Upper lobe of left lung (tissue), 6 donors: ENCODE measurements at regions not wholly inside any gene's neighbourhood (a gene's known extent, or its start where the extent isn't known, plus 50 kb on each side); places are given as distances from the start of the nearest gene placed in this dataset.
A peak's percentile ranks its signal among the peaks of the same experiment; 100 is the strongest.

Source experiments
- ATAC-seq, 2 donors: fragments of 200-7000 bp; cut with Tn5 transposase; one replicate each; pipeline ENCODE4 v1.9.1; 2022; ENCODE audit warnings: mild to moderate bottlenecking in 2 of 2, moderate library complexity in 2 of 2; ENCODE audit not compliant: low FRiP score in 2 of 2
- DNase-seq, 2 donors: peaks; one replicate each; pipeline ENCODE4 v3.0.0-alpha.2; 2019 to 2020
- H3K27ac ChIP-seq, 4 donors: fragments of 200-600 bp; sonication (generic); one replicate each; pipeline ENCODE4 v1.5.1; 2016 to 2019
- H3K27me3 ChIP-seq, 4 donors: fragments of 200-600 bp; sonication (generic); one replicate each; pipeline ENCODE4 v1.5.1; 2017 to 2019
- H3K36me3 ChIP-seq, 4 donors: fragments of 200-600 bp; sonication (generic); one replicate each; pipeline ENCODE4 v1.5.1; 2016 to 2019
- H3K4me1 ChIP-seq, 4 donors: fragments of 200-600 bp; sonication (generic); one replicate each; pipeline ENCODE4 v1.5.1; 2018 to 2019
- H3K4me3 ChIP-seq, 4 donors: fragments of 200-600 bp; sonication (generic); one replicate each; pipeline ENCODE4 v1.5.1; 2017 to 2019; ENCODE audit warnings: mild to moderate bottlenecking in 2 of 4, moderate library complexity in 1 of 4
- H3K9me3 ChIP-seq, 4 donors: fragments of 200-600 bp; sonication (generic); one replicate each; pipeline ENCODE4 v1.5.1; 2018 to 2019
- EP300 ChIP-seq, 4 donors: sonication (generic); formaldehyde crosslinking; IDR thresholded peaks; one replicate each; pipeline ENCODE4 v1.5.1; 2017; ENCODE audit warnings: antibody characterized with exemption in 4 of 4, control low read depth in 2 of 4
- POLR2A ChIP-seq, 4 donors: fragments of 450-650 bp; IDR thresholded peaks; one replicate each; pipeline ENCODE4 v1.5.1; 2016 to 2017; ENCODE audit warnings: antibody characterized with exemption in 4 of 4, mild to moderate bottlenecking in 2 of 4
- POLR2AphosphoS5 ChIP-seq, 2 donors: sonication (generic); formaldehyde crosslinking; IDR thresholded peaks; one replicate each; pipeline ENCODE4 v1.5.1; 2017; ENCODE audit warnings: antibody characterized with exemption in 2 of 2
- WGBS, 2 donors: methylation state at CpG; one replicate each; pipeline ENCODE4 v1.1.5; 2017 to 2018; 5-methylcytosine and 5-hydroxymethylcytosine counted together
- TF ChIP-seq, protein P1 (sequence below), 6 experiments: fragments of 450-650 bp in 4 of 6; fragments of 200-600 bp in 2 of 6; sonication (generic) in 2 of 6; IDR thresholded peaks; one replicate each; pipeline ENCODE4 v1.5.1; 2016 to 2019; ENCODE audit warnings: antibody characterized with exemption in 6 of 6
- donor health status: DM: no; HTN: no; CAD: no; lungs with moderate emphysema.
- donor health status: DM: no; HTN: yes; CAD: no; lungs with severe emphysema.

DNA sequence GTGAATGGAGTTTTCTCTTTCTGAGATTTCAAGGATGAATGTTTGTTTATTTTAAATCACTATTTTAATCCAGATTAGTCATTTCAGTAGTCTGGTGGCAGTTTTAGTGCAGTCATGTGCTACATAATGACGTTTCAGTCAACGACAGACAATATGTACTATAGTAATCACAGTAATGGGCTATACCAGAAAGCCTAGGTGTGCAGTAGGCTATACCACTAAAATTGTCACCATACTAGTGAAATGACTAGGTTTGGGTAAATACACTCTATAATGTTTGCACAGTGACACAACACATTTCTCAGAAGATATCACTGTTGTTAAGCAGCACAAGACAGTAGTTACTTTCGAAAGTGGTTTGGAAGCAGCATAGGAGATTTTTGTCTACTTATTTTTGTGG lies 203.1 kb downstream of the ETNK1 start:
- ATAC-seq (no peak), DNase-seq (no peak)
- 68 to 73% methylated on average over 3 of the region's 3 CpGs for WGBS, 2 donors
- H3K9me3 ChIP-seq = no peaks in the 10 kb centered on the region
- no peaks in the 10 kb centered on the region for H3K4me1 ChIP-seq
- H3K36me3 ChIP-seq = no peaks in the 10 kb centered on the region
- TF ChIP-seq POLR2AphosphoS5 (IDR thresholded peaks at IDR 0.05) = no peak
- TF ChIP-seq, protein P1, sequence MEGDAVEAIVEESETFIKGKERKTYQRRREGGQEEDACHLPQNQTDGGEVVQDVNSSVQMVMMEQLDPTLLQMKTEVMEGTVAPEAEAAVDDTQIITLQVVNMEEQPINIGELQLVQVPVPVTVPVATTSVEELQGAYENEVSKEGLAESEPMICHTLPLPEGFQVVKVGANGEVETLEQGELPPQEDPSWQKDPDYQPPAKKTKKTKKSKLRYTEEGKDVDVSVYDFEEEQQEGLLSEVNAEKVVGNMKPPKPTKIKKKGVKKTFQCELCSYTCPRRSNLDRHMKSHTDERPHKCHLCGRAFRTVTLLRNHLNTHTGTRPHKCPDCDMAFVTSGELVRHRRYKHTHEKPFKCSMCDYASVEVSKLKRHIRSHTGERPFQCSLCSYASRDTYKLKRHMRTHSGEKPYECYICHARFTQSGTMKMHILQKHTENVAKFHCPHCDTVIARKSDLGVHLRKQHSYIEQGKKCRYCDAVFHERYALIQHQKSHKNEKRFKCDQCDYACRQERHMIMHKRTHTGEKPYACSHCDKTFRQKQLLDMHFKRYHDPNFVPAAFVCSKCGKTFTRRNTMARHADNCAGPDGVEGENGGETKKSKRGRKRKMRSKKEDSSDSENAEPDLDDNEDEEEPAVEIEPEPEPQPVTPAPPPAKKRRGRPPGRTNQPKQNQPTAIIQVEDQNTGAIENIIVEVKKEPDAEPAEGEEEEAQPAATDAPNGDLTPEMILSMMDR (IDR thresholded peaks at IDR 0.05) = no peak
- no peak for TF ChIP-seq POLR2A (IDR thresholded peaks at IDR 0.05)
- TF ChIP-seq EP300 (IDR thresholded peaks at IDR 0.05) = no peak
- no peak overlapping the region for H3K4me3 ChIP-seq
- no peak overlapping the region for H3K27ac ChIP-seq
- H3K27me3 ChIP-seq = no peaks in the 10 kb centered on the region

DNA sequence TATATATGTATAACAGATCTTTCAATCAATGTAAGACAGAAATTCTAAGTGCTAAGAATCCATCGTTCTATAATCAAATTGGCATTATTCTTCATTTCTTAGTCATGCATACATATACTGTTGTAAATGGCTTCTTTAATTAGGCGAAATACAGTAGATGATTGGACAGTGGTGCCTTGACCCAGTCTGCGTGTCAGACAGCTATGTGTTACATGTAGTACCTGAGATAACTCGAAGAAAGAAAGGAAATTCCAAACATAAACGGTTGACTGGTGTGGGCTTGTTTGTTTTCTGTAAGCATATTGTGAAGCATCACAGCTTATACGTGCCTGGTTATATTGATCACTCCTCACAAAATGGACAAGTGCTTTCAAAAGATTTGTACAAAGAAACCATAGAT lies 210.5 kb downstream of the ETNK1 start:
- TF ChIP-seq POLR2A (IDR thresholded peaks at IDR 0.05) (no peak), EP300 (IDR thresholded peaks at IDR 0.05) (no peak), POLR2AphosphoS5 (IDR thresholded peaks at IDR 0.05) (no peak)
- TF ChIP-seq, protein P1 (IDR thresholded peaks at IDR 0.05) = no peak
- H3K4me3 ChIP-seq = no peak overlapping the region
- ATAC-seq (no peak), DNase-seq (no peak)
- H3K4me1 ChIP-seq = no peaks in the 10 kb centered on the region
- no peaks in the 10 kb centered on the region for H3K27me3 ChIP-seq
- no peaks in the 10 kb centered on the region for H3K9me3 ChIP-seq
- H3K27ac ChIP-seq = no peak overlapping the region
- H3K36me3 ChIP-seq = no peaks in the 10 kb centered on the region
- WGBS, 2 donors = 75 to 83% methylated on average over 6 of the region's 6 CpGs

DNA sequence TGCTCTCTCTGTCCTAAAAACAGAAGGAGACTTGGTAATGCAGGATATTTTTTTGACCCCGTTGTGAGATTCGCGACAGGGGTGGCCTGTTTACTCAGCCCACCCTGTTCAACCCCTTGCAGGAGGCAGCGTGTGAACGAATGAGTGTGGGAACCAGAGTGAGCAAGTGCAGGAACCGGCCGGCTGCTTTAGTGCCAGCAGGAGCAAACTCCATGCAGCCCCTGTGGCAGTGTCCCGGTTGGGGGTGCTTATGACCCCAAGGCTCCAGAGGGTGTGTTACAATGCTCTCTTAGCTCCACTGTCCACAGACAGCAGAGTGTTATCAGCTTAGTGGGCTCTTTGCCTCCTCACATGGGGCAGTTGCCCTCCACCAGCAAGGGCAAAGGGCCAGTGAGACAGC lies 225.2 kb downstream of the ETNK1 start:
- Histone ChIP-seq H3K36me3 (no peaks in the 10 kb centered on the region), H3K4me1 (no peaks in the 10 kb centered on the region), H3K27me3 (no peaks in the 10 kb centered on the region), H3K27ac (no peak overlapping the region), H3K9me3 (no peaks in the 10 kb centered on the region), H3K4me3 (no peak overlapping the region)
- no peak for ATAC-seq
- 93 to 96% methylated on average over 4 to 8 of the region's 8 CpGs for WGBS, 2 donors
- no peak for TF ChIP-seq POLR2A (IDR thresholded peaks at IDR 0.05)
- TF ChIP-seq EP300 (IDR thresholded peaks at IDR 0.05) = no peak
- TF ChIP-seq, protein P1 (IDR thresholded peaks at IDR 0.05) = no peak
- no peak for TF ChIP-seq POLR2AphosphoS5 (IDR thresholded peaks at IDR 0.05)
- DNase-seq = peak in 1 of 2 donors; percentile 2

- ATAC-seq = no peak
- no peaks in the 10 kb centered on the region for H3K27me3 ChIP-seq
- no peak for DNase-seq
- H3K4me3 ChIP-seq = no peak overlapping the region
- TF ChIP-seq, protein P1 (IDR thresholded peaks at IDR 0.05) = no peak
- TF ChIP-seq EP300 (IDR thresholded peaks at IDR 0.05) = no peak
- no peak for TF ChIP-seq POLR2A (IDR thresholded peaks at IDR 0.05)
- no peak for TF ChIP-seq POLR2AphosphoS5 (IDR thresholded peaks at IDR 0.05)
- no peak overlapping the region for H3K27ac ChIP-seq
- no peaks in the 10 kb centered on the region for H3K9me3 ChIP-seq
- no peaks in the 10 kb centered on the region for H3K36me3 ChIP-seq
- no peaks in the 10 kb centered on the region for H3K4me1 ChIP-seq
Observed at GRCh38 chr12:22851532-22851931, 226.6 kb downstream of the ETNK1 start.

DNA sequence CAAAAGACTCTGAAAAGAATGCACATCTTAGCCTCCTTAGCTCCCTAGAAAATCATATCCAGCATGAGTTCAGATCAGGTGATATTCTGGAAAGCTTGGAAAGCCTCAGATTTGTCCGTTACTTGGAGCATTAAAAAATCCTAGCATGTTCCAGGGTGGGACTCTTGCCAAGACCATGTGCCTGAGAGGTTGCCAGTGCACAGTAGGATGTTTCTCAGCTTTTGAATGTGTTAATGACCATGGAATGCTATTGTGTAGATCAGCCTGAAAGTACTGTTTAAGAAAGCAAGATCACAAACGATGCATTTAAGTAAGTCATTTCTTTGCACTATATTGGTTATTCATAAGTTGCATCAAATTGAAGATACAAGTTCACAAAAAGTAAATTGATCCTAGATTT lies 230.5 kb downstream of the ETNK1 start:
- DNase-seq (no peak), ATAC-seq (no peak)
- WGBS, 2 donors = 66 to 69% methylated on average over 2 of the region's 2 CpGs
- Histone ChIP-seq H3K9me3 (no peaks in the 10 kb centered on the region), H3K27me3 (no peaks in the 10 kb centered on the region), H3K4me3 (no peak overlapping the region), H3K27ac (no peak overlapping the region), H3K4me1 (peaks cover 0 to 4% (median 0%) of the 10 kb centered on the region in 4 donors), H3K36me3 (no peaks in the 10 kb centered on the region)
- TF ChIP-seq, protein P1 (IDR thresholded peaks at IDR 0.05) = no peak
- TF ChIP-seq POLR2AphosphoS5 (IDR thresholded peaks at IDR 0.05) = no peak
- TF ChIP-seq POLR2A (IDR thresholded peaks at IDR 0.05) = no peak
- no peak for TF ChIP-seq EP300 (IDR thresholded peaks at IDR 0.05)
